Stimulated activated CD4-positive, alpha-beta T cell treated with anti-CD3 and anti-CD28 coated beads, TNF-alpha, amount 100 ng/mL, for 24 hours (primary cell): ENCODE measurements at regions not wholly inside any gene's neighbourhood (a gene's known extent, or its start where the extent isn't known, plus 50 kb on each side); places are given as distances from the start of the nearest gene placed in this dataset.
"Not testable (repeated sequence)": the region's sequence is repeated elsewhere in the genome, so short reads cannot be mapped to it uniquely, and the experiment has no call there.

Source experiments
- DNase-seq, 3 experiments: peaks; one replicate each; pipeline ENCODE4 v3.0.0-alpha.2; 2020; ENCODE audit warnings: low read depth in 3 of 3

- DNase-seq, result no peak
These were observed 50.1 kb upstream of the LTA4H start for GRCh38 chr12:96085475-96085874.

DNA sequence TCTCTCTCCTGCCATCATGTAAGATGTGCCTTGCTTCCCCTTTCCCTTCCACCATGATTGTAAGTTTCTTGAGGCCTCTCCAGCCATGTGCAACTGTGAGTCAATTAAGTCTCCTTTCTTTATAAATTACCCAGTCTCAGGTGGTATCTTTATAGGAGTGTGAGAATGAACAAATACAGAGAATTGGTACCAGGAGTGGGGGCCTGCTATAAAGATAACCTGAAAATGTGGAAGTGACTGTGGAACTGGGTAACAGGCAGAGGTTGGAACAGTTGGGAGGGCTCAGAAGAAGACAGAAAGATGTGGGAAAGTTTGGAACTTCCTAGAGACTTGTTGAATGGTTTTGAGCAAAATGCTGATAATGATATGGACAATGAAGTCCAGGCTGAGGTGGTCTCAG, 50.8 kb upstream of the LTA4H start:
- not testable (repeated sequence) for DNase-seq

DNA sequence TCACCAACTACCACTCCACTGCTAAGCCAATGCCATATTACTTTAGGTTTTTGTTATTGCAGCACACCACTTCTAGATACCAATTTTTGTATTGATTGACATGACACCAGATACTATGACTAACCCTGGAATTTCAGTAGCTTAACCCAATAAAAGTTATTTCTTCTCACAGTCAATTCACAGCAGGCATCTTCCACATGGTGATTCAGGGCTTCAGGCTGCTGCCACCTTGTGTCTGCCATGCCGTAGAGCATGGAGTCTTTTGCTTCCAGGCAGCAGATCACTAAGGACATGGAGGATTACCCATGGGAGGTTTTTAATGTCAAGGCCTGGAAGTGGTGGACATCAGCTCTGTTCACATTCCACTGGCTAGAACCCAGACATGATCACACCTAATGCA, 56.4 kb upstream of the LTA4H start:
- DNase-seq, result no peak

GRCh38 chr12:96093543-96094196, 58.3 kb upstream of the LTA4H start:
- DNase-seq, result no peak

DNA sequence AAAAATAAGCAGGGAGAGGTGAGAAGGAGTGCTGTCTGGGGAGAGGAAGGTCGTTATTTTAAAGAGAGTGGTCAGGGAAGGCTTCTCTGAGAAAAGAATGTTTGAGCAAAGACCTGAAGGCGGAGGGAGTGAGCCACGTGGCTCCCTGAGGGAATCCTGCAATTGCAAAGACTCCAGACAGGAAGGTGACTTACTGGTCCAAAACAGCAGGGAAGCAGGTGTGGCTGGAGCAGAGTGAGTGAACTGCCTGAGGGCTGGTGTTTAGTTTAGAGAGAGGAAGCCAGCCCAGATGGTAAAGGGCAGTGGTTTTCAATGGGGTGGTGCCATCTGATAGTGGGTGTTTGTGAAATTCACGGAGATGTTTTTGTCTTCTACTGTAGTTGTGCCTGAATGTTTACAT, 58.8 kb upstream of the LTA4H start:
- no peak for DNase-seq

DNA sequence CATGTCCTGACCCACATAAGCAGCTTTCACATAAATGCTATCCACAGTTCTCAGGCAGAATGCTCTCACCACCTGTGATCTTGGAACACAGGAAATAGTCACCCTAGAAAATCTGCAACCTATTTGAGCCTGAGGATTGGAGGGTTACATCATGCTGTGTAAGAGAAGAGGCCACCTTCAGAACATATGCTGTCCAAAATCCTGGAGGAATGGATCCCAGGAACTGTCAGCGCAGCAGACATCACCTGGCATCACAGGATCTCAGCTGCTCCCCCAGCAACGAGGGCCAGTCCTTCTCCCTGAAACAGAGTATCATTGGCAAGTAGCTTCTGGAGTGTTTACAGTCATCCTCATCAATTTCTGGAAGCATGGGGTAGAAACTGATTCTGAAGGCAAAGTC, 63.2 kb upstream of the LTA4H start:
- no peak for DNase-seq

DNA sequence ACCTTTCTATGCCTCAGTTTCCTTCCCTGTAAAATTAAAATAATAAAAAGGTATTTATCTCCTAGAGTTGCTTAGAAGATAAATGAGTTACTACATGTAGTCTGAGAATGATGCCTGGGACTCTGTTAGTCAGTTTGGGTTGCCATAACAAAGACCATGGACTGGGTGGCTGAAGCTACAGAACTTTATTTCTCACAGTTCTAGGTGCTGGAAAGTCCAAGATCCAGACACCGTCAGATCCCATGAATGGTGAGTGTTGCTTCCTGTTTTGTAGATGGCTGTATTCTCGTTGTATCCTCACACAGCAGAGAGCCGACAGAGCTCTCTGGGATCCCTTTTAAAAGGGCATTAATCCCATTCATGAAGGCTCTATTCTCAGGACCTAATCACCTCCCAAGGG, 64.0 kb upstream of the LTA4H start:
- no peak for DNase-seq

GRCh38 chr12:96099986-96100385, 64.6 kb upstream of the LTA4H start:
- DNase-seq, result no peak

DNA sequence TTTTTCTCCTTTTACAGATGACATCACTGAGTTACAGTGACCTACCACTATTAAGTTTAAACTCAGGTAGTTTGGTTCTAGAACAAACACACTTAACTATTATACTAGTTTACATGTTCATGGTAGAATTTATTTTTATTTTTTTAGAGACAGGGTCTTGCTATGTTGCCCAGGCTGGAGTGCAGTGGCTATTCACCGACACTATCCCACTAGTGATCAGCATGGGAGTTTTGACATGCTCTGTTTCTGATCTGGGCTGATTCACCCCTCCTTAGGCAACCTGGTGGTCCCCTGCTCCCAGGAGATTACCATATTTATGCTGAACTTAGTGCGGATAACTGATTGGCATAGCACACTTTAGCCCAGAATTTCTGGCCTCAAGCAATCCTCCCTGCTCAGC, 66.4 kb upstream of the LTA4H start:
- DNase-seq, result no peak

GRCh38 chr12:96103067-96103644, 67.8 kb upstream of the LTA4H start:
- no peak for DNase-seq

- no peak for DNase-seq
These were observed 69.2 kb upstream of the LTA4H start for GRCh38 chr12:96104566-96104965.

GRCh38 chr12:96106137-96106536, 70.8 kb upstream of the LTA4H start:
- no peak for DNase-seq

DNA sequence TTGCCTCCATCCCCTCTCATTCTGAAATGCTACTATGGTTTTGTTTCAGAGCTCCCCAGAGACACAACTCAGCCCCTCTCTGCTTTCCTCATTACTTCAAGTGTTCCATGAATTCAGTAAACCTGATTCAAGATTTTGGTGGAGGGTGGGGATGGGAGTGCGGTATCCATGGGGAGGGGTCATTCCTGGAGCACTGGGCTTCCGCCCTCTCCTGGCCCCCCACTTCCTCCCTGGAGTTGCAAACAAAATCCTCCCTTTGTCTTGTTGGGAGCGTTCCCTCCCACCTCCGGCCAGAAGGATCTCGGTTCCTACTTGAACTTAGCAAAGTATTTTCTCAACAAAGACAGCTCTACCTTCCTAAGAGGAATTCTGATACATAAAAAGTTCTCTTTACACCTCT, 71.8 kb upstream of the LTA4H start:
- DNase-seq, result no peak

GRCh38 chr12:96108321-96108720, 72.9 kb upstream of the LTA4H start:
- DNase-seq, result peak in 1 of 3 experiments; percentile 17

GRCh38 chr12:96108941-96109340, 73.6 kb upstream of the LTA4H start:
- not testable (repeated sequence) for DNase-seq

DNA sequence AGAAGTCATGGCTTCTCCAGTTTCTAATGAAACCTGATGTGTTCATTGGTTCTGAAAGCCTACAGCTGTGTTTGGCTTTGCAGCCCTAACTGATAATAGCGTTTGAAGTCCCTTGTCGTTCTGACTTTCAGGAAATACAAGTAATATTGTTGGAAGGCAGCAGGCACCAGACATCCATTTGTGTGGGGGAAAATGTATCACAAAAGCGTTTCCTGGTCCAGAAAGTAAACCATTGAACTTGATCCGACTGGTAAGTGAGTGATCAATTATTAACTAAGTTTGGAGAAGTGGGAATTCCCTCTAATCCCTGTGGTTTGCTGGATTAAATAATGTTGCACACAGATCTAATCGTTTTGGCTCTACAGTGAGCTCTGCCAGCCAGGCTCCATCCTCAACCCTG, 77.3 kb upstream of the LTA4H start:
- DNase-seq, result no peak

DNA sequence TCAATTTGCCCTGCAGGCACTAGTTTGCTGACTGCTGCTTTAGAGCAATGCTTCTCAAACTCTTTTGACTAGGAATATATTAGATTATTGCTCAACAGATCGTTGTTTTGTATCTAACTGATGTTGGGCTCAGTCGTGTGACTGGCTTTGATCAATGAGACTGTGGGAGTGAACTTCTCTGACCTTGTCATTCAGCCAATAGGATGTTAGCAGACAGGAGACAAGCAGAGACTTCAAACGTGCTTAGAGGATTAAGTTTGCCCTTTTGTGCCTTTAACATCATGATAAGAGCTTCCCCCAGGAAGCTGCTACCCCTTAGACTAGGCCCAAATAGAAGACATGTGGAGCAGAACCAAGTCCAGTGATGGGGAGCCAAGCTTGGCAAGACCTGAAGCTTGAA, 76.7 kb upstream of the ELK3 start:
- DNase-seq, result no peak

DNA sequence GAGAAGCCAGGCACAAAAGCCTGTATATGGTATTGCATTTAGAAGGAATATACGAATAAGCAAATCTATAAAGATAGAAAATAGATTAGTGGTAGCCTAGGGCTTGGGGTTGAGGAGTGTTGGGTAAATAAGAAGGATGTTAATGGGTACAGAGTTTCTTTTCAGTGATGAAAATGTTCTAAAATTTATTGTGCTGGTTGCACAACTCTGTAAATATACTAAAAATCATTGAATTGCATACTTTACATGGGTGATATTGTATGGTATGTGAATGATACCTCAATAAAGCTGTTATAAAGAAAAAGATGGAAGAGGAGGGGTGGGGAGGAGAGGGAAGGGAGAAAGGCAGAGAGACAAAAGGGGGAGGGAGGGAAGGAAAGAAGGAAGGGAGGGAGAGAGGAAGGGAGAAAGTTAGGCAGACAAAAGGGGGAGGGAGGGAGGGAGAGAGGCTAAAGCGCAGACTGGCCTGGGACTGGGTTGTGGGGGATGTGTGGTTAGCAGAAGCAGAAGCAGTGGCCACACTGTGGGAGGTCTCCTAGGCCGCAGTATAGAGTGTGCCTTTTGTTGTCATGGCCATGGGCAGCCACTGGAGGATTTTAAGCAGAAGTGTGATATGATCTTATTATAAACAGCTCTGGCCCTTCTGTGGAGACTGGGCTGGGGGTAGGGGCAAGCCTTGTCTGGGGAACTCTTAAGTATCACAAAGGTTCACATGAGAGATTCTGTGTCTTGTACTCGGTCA, 73.6 kb upstream of the ELK3 start:
- no peak for DNase-seq

DNA sequence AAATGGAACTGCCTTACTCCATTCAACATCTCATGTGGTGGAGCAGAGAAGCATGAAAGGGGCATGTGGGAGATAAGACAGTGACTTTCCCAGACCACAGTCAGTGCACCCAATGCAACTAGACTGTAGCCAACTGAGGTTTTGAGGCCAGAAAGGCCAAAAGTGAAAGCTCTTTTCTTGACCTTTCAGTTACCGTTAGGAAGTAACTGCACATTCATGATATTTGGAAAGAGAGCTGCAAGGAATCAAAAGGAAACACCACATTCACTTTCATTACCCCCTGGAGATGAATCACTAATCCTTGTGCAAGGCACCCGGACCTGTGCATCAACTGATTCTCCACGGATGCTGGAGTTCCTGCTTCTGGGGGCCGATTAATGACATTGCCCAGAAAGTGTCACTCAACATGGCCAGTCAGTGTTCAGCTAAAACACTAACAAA, 72.9 kb upstream of the ELK3 start:
- DNase-seq, result no peak

- DNase-seq, result not testable (repeated sequence)
These were observed 65.9 kb upstream of the ELK3 start for GRCh38 chr12:96128292-96128691.

DNA sequence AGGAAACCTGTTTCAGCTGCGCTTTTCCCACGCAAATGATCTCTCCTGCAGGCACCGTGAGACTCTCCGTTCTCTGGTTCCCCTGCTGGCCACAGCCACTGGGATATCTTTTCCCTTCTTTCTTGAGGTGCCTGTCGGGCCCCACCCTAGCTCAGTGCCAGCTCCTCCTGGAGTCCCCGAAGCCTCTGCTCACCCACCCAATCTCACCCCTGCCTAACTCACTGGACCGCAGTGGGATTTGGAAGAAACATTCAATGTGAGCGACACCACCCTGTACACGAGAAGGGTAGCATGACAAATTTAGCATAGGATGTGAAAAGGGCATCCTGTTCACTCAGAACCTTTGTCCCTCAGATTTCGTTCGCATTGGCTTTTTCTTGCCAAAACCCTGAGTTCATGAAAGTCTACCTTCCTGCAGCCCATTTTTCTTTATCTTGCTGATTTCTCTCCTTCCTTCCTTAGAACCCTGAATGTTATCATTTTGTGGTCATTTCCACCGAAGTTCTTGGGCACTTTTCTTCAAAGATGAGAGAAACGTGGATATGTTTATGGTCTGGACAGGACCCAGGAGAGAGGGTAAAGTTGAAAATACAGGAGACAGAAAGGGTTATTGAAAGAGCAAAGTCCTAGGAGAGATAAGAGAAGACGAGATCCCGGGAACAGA, 63.6 kb upstream of the ELK3 start:
- DNase-seq, result no peak

DNA sequence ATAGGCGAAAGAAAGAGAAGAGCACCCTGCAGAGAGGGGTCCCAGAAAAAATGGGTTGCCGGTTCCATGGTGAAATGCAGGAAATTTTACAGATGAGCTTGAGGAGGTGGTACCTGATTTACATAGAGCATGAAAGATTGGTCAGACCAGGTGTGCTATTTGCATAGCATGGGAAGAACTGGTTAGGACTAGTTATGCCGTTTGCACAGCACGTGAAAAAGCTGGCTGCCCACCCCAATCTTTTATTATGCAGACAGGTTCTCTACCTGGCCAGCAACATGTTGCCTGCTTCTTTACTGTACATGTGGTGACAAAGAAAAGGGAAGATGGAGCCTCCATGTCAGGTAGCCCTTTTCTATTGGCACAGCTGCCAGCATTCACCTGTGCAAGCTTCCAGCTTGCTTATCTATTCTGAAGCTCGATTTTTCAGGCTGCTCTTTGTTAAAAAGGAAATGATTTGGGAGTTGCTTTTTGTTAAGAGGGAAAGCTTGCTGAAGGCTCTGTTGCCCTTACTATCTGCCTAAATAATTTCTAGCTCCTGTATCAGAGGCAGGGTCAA, 62.9 kb upstream of the ELK3 start:
- no peak for DNase-seq
